HEK293 (cell line): ENCODE measurements at regions not wholly inside any gene's neighbourhood (a gene's known extent, or its start where the extent isn't known, plus 50 kb on each side); places are given as distances from the start of the nearest gene placed in this dataset.

Experiments
- MEIS1 ChIP-seq: sonication (generic); formaldehyde crosslinking; IDR thresholded peaks from 2 replicates; pipeline ENCODE4 v1.8.1; 2022; ENCODE audit warnings: missing genetic modification reagents, mild to moderate bottlenecking, borderline replicate concordance
- YY1 ChIP-seq: fragments of 450-650 bp; formaldehyde crosslinking; IDR thresholded peaks from 2 replicates; pipeline ENCODE4 v1.5.1; 2018; ENCODE audit warnings: missing biosample characterization, missing genetic modification characterization
- YY2 ChIP-seq: fragments of 450-650 bp; formaldehyde crosslinking; IDR thresholded peaks from 2 replicates; pipeline ENCODE4 v1.5.1; 2016; ENCODE audit warnings: missing biosample characterization, missing genetic modification characterization
- ZBTB21 ChIP-seq: fragments of 450-650 bp; formaldehyde crosslinking; IDR thresholded peaks from 2 replicates; pipeline ENCODE4 v1.5.1; 2017; ENCODE audit warnings: missing biosample characterization, missing genetic modification characterization
- ZBTB8A ChIP-seq: fragments of 450-650 bp; formaldehyde crosslinking; IDR thresholded peaks from 2 replicates; pipeline ENCODE4 v1.5.1; 2016; ENCODE audit warnings: missing biosample characterization, missing genetic modification characterization
- ZNF169 ChIP-seq: fragments of 450-650 bp; formaldehyde crosslinking; IDR thresholded peaks from 2 replicates; pipeline ENCODE4 v1.5.1; 2016; ENCODE audit warnings: missing biosample characterization, missing genetic modification characterization
- ZNF391 ChIP-seq: fragments of 450-650 bp; formaldehyde crosslinking; IDR thresholded peaks from 2 replicates; pipeline ENCODE4 v1.5.1; 2016; ENCODE audit warnings: low read depth, missing biosample characterization, missing genetic modification characterization, borderline replicate concordance
- ZNF558 ChIP-seq: fragments of 450-650 bp; formaldehyde crosslinking; IDR thresholded peaks from 2 replicates; pipeline ENCODE4 v1.5.1; 2016; ENCODE audit warnings: missing biosample characterization, missing genetic modification characterization
- TF ChIP-seq, protein P1 (sequence below): fragments of 450-650 bp; formaldehyde crosslinking; IDR thresholded peaks from 2 replicates; pipeline ENCODE4 v1.5.1; 2016; ENCODE audit warnings: missing biosample characterization, missing genetic modification characterization
- TF ChIP-seq, protein P2 (sequence below): fragments of 450-650 bp; formaldehyde crosslinking; IDR thresholded peaks from 2 replicates; pipeline ENCODE4 v1.5.1; 2016; ENCODE audit warnings: missing biosample characterization, missing genetic modification characterization
- TF ChIP-seq, protein P3 (sequence below): fragments of 450-650 bp; formaldehyde crosslinking; IDR thresholded peaks from 2 replicates; pipeline ENCODE4 v1.5.1; 2016; ENCODE audit warnings: missing biosample characterization, missing genetic modification characterization

DNA sequence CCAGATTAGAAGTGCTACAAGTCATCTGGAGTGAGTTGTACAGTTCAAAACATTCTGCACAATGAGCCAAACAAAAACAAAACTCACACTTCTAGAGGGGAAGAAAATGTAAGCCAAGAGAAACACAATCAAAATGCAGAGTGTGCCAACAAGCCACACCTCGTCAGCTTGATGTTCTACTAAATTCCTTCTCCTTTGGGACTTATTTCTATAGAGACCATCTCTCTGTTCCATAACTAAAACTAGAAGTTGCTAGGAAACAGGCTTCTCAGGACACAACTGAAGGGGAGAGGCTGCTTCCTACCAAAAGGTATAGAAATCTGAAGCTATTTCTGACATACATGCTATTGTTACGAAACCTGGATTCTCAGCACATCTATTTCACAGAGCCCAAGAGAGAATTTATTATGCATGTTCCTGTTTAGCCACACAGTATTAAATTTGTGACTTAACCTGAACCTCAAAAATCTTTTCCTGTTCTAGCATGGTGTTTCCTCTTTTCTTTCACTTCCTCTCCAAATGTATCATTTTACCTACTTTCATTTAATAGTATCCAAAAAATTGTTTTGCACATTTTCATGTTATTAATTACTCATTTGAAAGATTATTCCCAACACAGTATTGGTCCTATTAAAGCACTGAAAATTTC lies 211.4 kb upstream of the CCDC150 start:
- TF ChIP-seq MEIS1 (CRISPR knock-in tag) (no peak), ZNF169 (no peak), YY2 (tag by site-specific recombination) (no peak), ZBTB21 (no peak), YY1 (tag by site-specific recombination) (no peak), ZNF391 (tag by site-specific recombination) (no peak), ZNF558 (no peak), ZBTB8A (no peak)
- TF ChIP-seq, protein P1, sequence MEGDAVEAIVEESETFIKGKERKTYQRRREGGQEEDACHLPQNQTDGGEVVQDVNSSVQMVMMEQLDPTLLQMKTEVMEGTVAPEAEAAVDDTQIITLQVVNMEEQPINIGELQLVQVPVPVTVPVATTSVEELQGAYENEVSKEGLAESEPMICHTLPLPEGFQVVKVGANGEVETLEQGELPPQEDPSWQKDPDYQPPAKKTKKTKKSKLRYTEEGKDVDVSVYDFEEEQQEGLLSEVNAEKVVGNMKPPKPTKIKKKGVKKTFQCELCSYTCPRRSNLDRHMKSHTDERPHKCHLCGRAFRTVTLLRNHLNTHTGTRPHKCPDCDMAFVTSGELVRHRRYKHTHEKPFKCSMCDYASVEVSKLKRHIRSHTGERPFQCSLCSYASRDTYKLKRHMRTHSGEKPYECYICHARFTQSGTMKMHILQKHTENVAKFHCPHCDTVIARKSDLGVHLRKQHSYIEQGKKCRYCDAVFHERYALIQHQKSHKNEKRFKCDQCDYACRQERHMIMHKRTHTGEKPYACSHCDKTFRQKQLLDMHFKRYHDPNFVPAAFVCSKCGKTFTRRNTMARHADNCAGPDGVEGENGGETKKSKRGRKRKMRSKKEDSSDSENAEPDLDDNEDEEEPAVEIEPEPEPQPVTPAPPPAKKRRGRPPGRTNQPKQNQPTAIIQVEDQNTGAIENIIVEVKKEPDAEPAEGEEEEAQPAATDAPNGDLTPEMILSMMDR, result no peak
- TF ChIP-seq, protein P2, sequence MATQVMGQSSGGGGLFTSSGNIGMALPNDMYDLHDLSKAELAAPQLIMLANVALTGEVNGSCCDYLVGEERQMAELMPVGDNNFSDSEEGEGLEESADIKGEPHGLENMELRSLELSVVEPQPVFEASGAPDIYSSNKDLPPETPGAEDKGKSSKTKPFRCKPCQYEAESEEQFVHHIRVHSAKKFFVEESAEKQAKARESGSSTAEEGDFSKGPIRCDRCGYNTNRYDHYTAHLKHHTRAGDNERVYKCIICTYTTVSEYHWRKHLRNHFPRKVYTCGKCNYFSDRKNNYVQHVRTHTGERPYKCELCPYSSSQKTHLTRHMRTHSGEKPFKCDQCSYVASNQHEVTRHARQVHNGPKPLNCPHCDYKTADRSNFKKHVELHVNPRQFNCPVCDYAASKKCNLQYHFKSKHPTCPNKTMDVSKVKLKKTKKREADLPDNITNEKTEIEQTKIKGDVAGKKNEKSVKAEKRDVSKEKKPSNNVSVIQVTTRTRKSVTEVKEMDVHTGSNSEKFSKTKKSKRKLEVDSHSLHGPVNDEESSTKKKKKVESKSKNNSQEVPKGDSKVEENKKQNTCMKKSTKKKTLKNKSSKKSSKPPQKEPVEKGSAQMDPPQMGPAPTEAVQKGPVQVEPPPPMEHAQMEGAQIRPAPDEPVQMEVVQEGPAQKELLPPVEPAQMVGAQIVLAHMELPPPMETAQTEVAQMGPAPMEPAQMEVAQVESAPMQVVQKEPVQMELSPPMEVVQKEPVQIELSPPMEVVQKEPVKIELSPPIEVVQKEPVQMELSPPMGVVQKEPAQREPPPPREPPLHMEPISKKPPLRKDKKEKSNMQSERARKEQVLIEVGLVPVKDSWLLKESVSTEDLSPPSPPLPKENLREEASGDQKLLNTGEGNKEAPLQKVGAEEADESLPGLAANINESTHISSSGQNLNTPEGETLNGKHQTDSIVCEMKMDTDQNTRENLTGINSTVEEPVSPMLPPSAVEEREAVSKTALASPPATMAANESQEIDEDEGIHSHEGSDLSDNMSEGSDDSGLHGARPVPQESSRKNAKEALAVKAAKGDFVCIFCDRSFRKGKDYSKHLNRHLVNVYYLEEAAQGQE (tag by site-specific recombination), result no peak
- TF ChIP-seq, protein P3, sequence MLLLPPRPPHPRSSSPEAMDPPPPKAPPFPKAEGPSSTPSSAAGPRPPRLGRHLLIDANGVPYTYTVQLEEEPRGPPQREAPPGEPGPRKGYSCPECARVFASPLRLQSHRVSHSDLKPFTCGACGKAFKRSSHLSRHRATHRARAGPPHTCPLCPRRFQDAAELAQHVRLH, result no peak
